ENCODE measurements at regions not wholly inside any gene's neighbourhood (a gene's known extent, or its start where the extent isn't known, plus 50 kb on each side); places are given as distances from the start of the nearest gene placed in this dataset.

GRCh38 chr6:145313041-145313855 lies 422.1 kb downstream of the EPM2A start:
- no CpG with 5 or more reads among the region's 1 CpG for WGBS (ENCODE audit: insufficient coverage, insufficient read length)
- no peaks in the 10 kb centered on the region for H3K36me3 ChIP-seq (ENCODE audit: control insufficient read depth, insufficient read depth, low read length)
- H3K4me3 ChIP-seq (ENCODE audit: low read length): no peak overlapping the region
- no peak for DNase-seq (ENCODE audit: low read depth, low spot score)
- no peaks in the 10 kb centered on the region for H3K4me1 ChIP-seq (ENCODE audit: control insufficient read depth, insufficient read depth, low read length)
- H3K9me3 ChIP-seq (ENCODE audit: control insufficient read depth, insufficient read depth, low read length): no peaks in the 10 kb centered on the region
- H3K27me3 ChIP-seq (ENCODE audit: control insufficient read depth, insufficient read depth, low read length): no peaks in the 10 kb centered on the region
- no peak overlapping the region for H3K27ac ChIP-seq (ENCODE audit: low read length)

- Histone ChIP-seq H3K4me3 (ENCODE audit: low read length) (no peak overlapping the region), H3K9me3 (ENCODE audit: control insufficient read depth, insufficient read depth, low read length) (no peaks in the 10 kb centered on the region), H3K27ac (ENCODE audit: low read length) (no peak overlapping the region), H3K27me3 (ENCODE audit: control insufficient read depth, insufficient read depth, low read length) (no peaks in the 10 kb centered on the region), H3K4me1 (ENCODE audit: control insufficient read depth, insufficient read depth, low read length) (no peaks in the 10 kb centered on the region), H3K36me3 (ENCODE audit: control insufficient read depth, insufficient read depth, low read length) (no peaks in the 10 kb centered on the region)
- DNase-seq (ENCODE audit: low read depth, low spot score): no peak
- WGBS (ENCODE audit: insufficient coverage, insufficient read length): no CpG with 5 or more reads among the region's 3 CpGs
Observed at GRCh38 chr6:145315982-145316600, 419.2 kb downstream of the EPM2A start.

- H3K4me1 ChIP-seq (ENCODE audit: control insufficient read depth, insufficient read depth, low read length): no peaks in the 10 kb centered on the region
- no peaks in the 10 kb centered on the region for H3K36me3 ChIP-seq (ENCODE audit: control insufficient read depth, insufficient read depth, low read length)
- H3K27me3 ChIP-seq (ENCODE audit: control insufficient read depth, insufficient read depth, low read length): no peaks in the 10 kb centered on the region
- no peak overlapping the region for H3K27ac ChIP-seq (ENCODE audit: low read length)
- DNase-seq (ENCODE audit: low read depth, low spot score): no peak
- no peak overlapping the region for H3K4me3 ChIP-seq (ENCODE audit: low read length)
- H3K9me3 ChIP-seq (ENCODE audit: control insufficient read depth, insufficient read depth, low read length): no peaks in the 10 kb centered on the region
Observed at GRCh38 chr6:145318952-145319351, 416.4 kb downstream of the EPM2A start.

- no peak for DNase-seq (ENCODE audit: low read depth, low spot score)
- no peaks in the 10 kb centered on the region for H3K4me1 ChIP-seq (ENCODE audit: control insufficient read depth, insufficient read depth, low read length)
- H3K27me3 ChIP-seq (ENCODE audit: control insufficient read depth, insufficient read depth, low read length): no peaks in the 10 kb centered on the region
- H3K4me3 ChIP-seq (ENCODE audit: low read length): no peak overlapping the region
- no peak overlapping the region for H3K27ac ChIP-seq (ENCODE audit: low read length)
- WGBS (ENCODE audit: insufficient coverage, insufficient read length): no CpG with 5 or more reads among the region's 2 CpGs
- H3K9me3 ChIP-seq (ENCODE audit: control insufficient read depth, insufficient read depth, low read length): no peaks in the 10 kb centered on the region
- H3K36me3 ChIP-seq (ENCODE audit: control insufficient read depth, insufficient read depth, low read length): no peaks in the 10 kb centered on the region
Observed at GRCh38 chr6:145319605-145320004, 415.7 kb downstream of the EPM2A start.

DNA sequence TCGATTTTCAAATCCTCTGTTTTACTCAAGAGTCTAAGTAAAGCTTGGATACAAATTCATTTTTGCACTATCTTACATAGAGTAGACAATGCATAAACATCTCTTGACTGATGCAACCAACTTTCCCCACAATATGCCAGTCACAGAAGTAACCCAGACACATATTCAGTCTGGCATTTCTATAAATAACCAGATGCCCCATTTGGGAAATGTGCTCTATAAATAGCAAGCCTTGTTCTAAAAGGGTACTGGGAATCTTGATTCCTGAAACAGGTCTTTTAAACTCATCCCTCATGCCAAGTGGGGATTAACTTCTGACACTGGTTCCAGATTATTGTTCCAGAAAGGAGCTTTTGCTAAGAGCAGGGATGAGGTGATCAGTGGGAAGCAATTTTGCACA lies 411.7 kb downstream of the EPM2A start:
- Histone ChIP-seq H3K4me3 (ENCODE audit: low read length) (no peak overlapping the region), H3K9me3 (ENCODE audit: control insufficient read depth, insufficient read depth, low read length) (no peaks in the 10 kb centered on the region), H3K27me3 (ENCODE audit: control insufficient read depth, insufficient read depth, low read length) (no peaks in the 10 kb centered on the region), H3K4me1 (ENCODE audit: control insufficient read depth, insufficient read depth, low read length) (no peaks in the 10 kb centered on the region), H3K27ac (ENCODE audit: low read length) (no peak overlapping the region), H3K36me3 (ENCODE audit: control insufficient read depth, insufficient read depth, low read length) (no peaks in the 10 kb centered on the region)
- no CpG with 5 or more reads among the region's 1 CpG for WGBS (ENCODE audit: insufficient coverage, insufficient read length)
- DNase-seq (ENCODE audit: low read depth, low spot score): no peak

DNA sequence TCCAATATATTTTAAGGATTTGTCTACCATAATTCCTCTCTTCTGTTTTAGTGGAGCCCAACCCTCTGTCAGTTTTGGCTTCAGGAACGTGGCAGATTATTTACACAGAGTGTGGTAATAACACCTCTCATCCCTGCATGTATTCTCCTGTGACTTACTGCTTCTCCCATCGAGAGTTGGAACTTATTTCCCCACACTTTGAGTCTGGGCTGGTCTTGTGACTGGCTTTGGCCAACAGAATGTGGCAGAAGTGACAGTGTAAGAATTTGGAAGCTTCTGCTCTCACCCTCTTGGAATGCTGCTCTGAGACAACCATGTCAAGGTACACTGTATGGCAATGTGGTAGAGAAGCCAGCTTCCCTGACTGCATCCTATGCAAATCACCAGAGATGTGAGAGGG lies 407.7 kb downstream of the EPM2A start:
- Histone ChIP-seq H3K27ac (ENCODE audit: low read length) (no peak overlapping the region), H3K9me3 (ENCODE audit: control insufficient read depth, insufficient read depth, low read length) (no peaks in the 10 kb centered on the region), H3K4me3 (ENCODE audit: low read length) (no peak overlapping the region), H3K36me3 (ENCODE audit: control insufficient read depth, insufficient read depth, low read length) (no peaks in the 10 kb centered on the region), H3K4me1 (ENCODE audit: control insufficient read depth, insufficient read depth, low read length) (no peaks in the 10 kb centered on the region), H3K27me3 (ENCODE audit: control insufficient read depth, insufficient read depth, low read length) (no peaks in the 10 kb centered on the region)
- no CpG with 5 or more reads among the region's 2 CpGs for WGBS (ENCODE audit: insufficient coverage, insufficient read length)
- DNase-seq (ENCODE audit: low read depth, low spot score): no peak

- H3K4me3 ChIP-seq (ENCODE audit: low read length): no peak overlapping the region
- H3K27me3 ChIP-seq (ENCODE audit: control insufficient read depth, insufficient read depth, low read length): no peaks in the 10 kb centered on the region
- H3K4me1 ChIP-seq (ENCODE audit: control insufficient read depth, insufficient read depth, low read length): no peaks in the 10 kb centered on the region
- no peaks in the 10 kb centered on the region for H3K36me3 ChIP-seq (ENCODE audit: control insufficient read depth, insufficient read depth, low read length)
- H3K9me3 ChIP-seq (ENCODE audit: control insufficient read depth, insufficient read depth, low read length): no peaks in the 10 kb centered on the region
- no peak overlapping the region for H3K27ac ChIP-seq (ENCODE audit: low read length)
- no peak for DNase-seq (ENCODE audit: low read depth, low spot score)
- no CpG with 5 or more reads among the region's 3 CpGs for WGBS (ENCODE audit: insufficient coverage, insufficient read length)
Observed at GRCh38 chr6:145329257-145329656, 406.1 kb downstream of the EPM2A start.

- DNase-seq (ENCODE audit: low read depth, low spot score): no peak
- H3K36me3 ChIP-seq (ENCODE audit: control insufficient read depth, insufficient read depth, low read length): no peaks in the 10 kb centered on the region
- no peaks in the 10 kb centered on the region for H3K9me3 ChIP-seq (ENCODE audit: control insufficient read depth, insufficient read depth, low read length)
- H3K27me3 ChIP-seq (ENCODE audit: control insufficient read depth, insufficient read depth, low read length): no peaks in the 10 kb centered on the region
- WGBS (ENCODE audit: insufficient coverage, insufficient read length): no CpG with 5 or more reads among the region's 4 CpGs
- no peak overlapping the region for H3K4me3 ChIP-seq (ENCODE audit: low read length)
- H3K27ac ChIP-seq (ENCODE audit: low read length): no peak overlapping the region
- H3K4me1 ChIP-seq (ENCODE audit: control insufficient read depth, insufficient read depth, low read length): no peaks in the 10 kb centered on the region
Observed at GRCh38 chr6:145331066-145331465, 404.3 kb downstream of the EPM2A start.

DNA sequence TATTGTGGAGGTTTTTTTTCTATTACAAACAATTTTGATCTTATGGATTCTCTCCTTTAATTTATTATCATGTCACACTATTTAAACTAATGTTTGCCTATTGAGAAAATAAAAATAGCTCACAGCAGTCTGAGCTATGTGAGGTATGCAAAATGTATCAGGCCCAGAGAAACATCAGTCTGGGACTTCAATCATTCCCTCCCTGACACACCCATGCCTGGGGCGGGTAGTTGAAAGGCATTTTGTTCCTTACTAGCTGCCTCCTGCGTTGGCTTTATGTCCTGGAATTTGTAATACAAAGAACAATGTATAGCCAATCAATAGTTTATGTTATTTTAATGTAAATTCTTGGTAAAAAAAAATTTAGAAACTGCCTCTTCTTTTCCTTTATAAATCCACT lies 403.3 kb downstream of the EPM2A start:
- Histone ChIP-seq H3K27me3 (ENCODE audit: control insufficient read depth, insufficient read depth, low read length) (no peaks in the 10 kb centered on the region), H3K27ac (ENCODE audit: low read length) (no peak overlapping the region), H3K9me3 (ENCODE audit: control insufficient read depth, insufficient read depth, low read length) (no peaks in the 10 kb centered on the region), H3K4me1 (ENCODE audit: control insufficient read depth, insufficient read depth, low read length) (no peaks in the 10 kb centered on the region), H3K36me3 (ENCODE audit: control insufficient read depth, insufficient read depth, low read length) (no peaks in the 10 kb centered on the region), H3K4me3 (ENCODE audit: low read length) (no peak overlapping the region)
- DNase-seq (ENCODE audit: low read depth, low spot score): no peak
- WGBS (ENCODE audit: insufficient coverage, insufficient read length): no CpG with 5 or more reads among the region's 2 CpGs

DNA sequence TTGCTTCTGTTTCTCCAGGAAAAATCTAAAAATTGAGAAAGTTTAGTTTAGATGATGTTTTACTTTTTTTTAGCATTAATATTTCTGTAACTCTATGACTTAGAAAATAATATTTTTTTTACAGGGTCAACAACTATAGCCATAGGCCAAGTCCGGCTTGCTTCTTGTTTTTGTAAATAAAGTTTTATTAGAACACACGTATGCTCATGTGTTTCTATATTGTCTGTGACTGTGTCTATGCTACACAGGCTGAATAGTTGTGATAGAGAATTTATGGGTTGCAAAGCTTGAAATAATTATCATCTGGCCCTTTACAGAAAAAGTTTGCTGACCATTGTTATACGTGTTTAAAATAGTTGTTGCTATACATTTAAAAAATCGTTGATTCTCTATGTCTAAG lies 399.2 kb downstream of the EPM2A start:
- WGBS (ENCODE audit: insufficient coverage, insufficient read length): no CpG with 5 or more reads among the region's 4 CpGs

GRCh38 chr6:145339089-145339488 lies 396.2 kb downstream of the EPM2A start:
- Histone ChIP-seq H3K4me3 (ENCODE audit: low read length) (no peak overlapping the region), H3K27me3 (ENCODE audit: control insufficient read depth, insufficient read depth, low read length) (no peaks in the 10 kb centered on the region), H3K9me3 (ENCODE audit: control insufficient read depth, insufficient read depth, low read length) (no peaks in the 10 kb centered on the region), H3K4me1 (ENCODE audit: control insufficient read depth, insufficient read depth, low read length) (no peaks in the 10 kb centered on the region), H3K27ac (ENCODE audit: low read length) (no peak overlapping the region), H3K36me3 (ENCODE audit: control insufficient read depth, insufficient read depth, low read length) (no peaks in the 10 kb centered on the region)
- WGBS (ENCODE audit: insufficient coverage, insufficient read length): no CpG with 5 or more reads among the region's 2 CpGs
- no peak for DNase-seq (ENCODE audit: low read depth, low spot score)

More for the DNA sequence above, 399.2 kb downstream of the EPM2A start:
- H3K27ac ChIP-seq (ENCODE audit: low read length): no peak overlapping the region
- no peak overlapping the region for H3K4me3 ChIP-seq (ENCODE audit: low read length)
- DNase-seq (ENCODE audit: low read depth, low spot score): no peak
- no peaks in the 10 kb centered on the region for H3K4me1 ChIP-seq (ENCODE audit: control insufficient read depth, insufficient read depth, low read length)
- H3K9me3 ChIP-seq (ENCODE audit: control insufficient read depth, insufficient read depth, low read length): no peaks in the 10 kb centered on the region
- no peaks in the 10 kb centered on the region for H3K27me3 ChIP-seq (ENCODE audit: control insufficient read depth, insufficient read depth, low read length)
- H3K36me3 ChIP-seq (ENCODE audit: control insufficient read depth, insufficient read depth, low read length): no peaks in the 10 kb centered on the region

All from iPS DF 6.9 (cell line).